Stomach (tissue), 4 donors: ENCODE measurements at regions not wholly inside any gene's neighbourhood (a gene's known extent, or its start where the extent isn't known, plus 50 kb on each side); places are given as distances from the start of the nearest gene placed in this dataset.

Experiments used
- POLR2A ChIP-seq, 4 donors: fragments of 450-650 bp; IDR thresholded peaks; one replicate each; pipeline ENCODE4 v1.6.1; 2016; ENCODE audit warnings: antibody characterized with exemption in 4 of 4, control low read depth in 2 of 4, mild to moderate bottlenecking in 1 of 4, moderate library complexity in 1 of 4
- TF ChIP-seq, protein P1 (sequence below), 7 experiments: fragments of 450-650 bp in 4 of 7; fragments of 200-600 bp in 3 of 7; sonication (generic) in 3 of 7; IDR thresholded peaks; one replicate each; pipeline ENCODE4 v1.5.1; 2016 to 2019; ENCODE audit warnings: antibody characterized with exemption in 7 of 7, control low read depth in 2 of 7, mild to moderate bottlenecking in 1 of 7

DNA sequence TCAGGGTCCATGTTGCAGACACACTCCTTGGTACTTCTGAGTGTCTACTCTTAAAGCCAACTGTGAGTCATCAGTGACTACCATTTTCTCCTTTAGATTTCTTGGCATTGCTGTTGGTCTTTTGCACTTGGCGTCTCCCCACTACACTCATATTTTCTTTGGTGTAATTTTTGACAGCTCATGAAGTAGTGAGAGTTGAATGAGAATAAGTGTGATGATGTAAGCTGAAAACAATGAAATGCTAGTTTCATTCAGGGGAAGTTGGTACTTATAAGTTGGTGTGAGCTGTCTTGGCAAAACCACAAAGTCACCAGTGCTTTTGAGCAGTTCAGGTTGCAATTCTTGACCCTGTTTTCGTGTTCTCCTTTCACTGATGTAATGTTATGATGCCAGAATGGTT lies 142.9 kb upstream of the ARX start:
- TF ChIP-seq POLR2A (IDR thresholded peaks at IDR 0.05): no peak
- TF ChIP-seq, protein P1, sequence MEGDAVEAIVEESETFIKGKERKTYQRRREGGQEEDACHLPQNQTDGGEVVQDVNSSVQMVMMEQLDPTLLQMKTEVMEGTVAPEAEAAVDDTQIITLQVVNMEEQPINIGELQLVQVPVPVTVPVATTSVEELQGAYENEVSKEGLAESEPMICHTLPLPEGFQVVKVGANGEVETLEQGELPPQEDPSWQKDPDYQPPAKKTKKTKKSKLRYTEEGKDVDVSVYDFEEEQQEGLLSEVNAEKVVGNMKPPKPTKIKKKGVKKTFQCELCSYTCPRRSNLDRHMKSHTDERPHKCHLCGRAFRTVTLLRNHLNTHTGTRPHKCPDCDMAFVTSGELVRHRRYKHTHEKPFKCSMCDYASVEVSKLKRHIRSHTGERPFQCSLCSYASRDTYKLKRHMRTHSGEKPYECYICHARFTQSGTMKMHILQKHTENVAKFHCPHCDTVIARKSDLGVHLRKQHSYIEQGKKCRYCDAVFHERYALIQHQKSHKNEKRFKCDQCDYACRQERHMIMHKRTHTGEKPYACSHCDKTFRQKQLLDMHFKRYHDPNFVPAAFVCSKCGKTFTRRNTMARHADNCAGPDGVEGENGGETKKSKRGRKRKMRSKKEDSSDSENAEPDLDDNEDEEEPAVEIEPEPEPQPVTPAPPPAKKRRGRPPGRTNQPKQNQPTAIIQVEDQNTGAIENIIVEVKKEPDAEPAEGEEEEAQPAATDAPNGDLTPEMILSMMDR (IDR thresholded peaks at IDR 0.05): no peak
